NCI-H2196 (cell line): ENCODE measurements at regions not wholly inside any gene's neighbourhood (a gene's known extent, or its start where the extent isn't known, plus 50 kb on each side); places are given as distances from the start of the nearest gene placed in this dataset.
"Not testable (repeated sequence)": the region's sequence is repeated elsewhere in the genome, so short reads cannot be mapped to it uniquely, and the experiment has no call there.

Source experiments
- DNase-seq: peaks from one replicate; lab custom pipeline; 2025; ENCODE audit not compliant: unreplicated experiment; lab: John Stamatoyannopoulos, UW

GRCh38 chr6:86283596-86283995 lies 640.9 kb upstream of the SYNCRIP start:
- not testable (repeated sequence) for DNase-seq

- DNase-seq: no peak
Observed at GRCh38 chr6:86276056-86276455, 633.4 kb upstream of the SYNCRIP start.

- DNase-seq: no peak
Observed at GRCh38 chr6:86273936-86274335, 631.2 kb upstream of the SYNCRIP start.

- no peak for DNase-seq
Observed at GRCh38 chr6:86256615-86257187, 614.0 kb upstream of the SYNCRIP start.

GRCh38 chr6:86255973-86256372 lies 613.3 kb upstream of the SYNCRIP start:
- no peak for DNase-seq

- DNase-seq: no peak
Observed at GRCh38 chr6:86251106-86251505, 608.4 kb upstream of the SYNCRIP start.

- DNase-seq: no peak
Observed at GRCh38 chr6:86217906-86218305, 575.2 kb upstream of the SYNCRIP start.

- no peak for DNase-seq
Observed at GRCh38 chr6:86215323-86215722, 572.6 kb upstream of the SYNCRIP start.

- no peak for DNase-seq
Observed at GRCh38 chr6:86205980-86206379, 563.3 kb upstream of the SYNCRIP start.

- DNase-seq: no peak
Observed at GRCh38 chr6:86203044-86203443, 560.4 kb upstream of the SYNCRIP start.

- no peak for DNase-seq
Observed at GRCh38 chr6:86193821-86194220, 551.1 kb upstream of the SYNCRIP start.

GRCh38 chr6:86192123-86192522 lies 549.4 kb upstream of the SYNCRIP start:
- no peak for DNase-seq

- peak; percentile 2 for DNase-seq
Observed at GRCh38 chr6:86175149-86175548, 532.5 kb upstream of the SYNCRIP start.

- DNase-seq: no peak
Observed at GRCh38 chr6:86154852-86155251, 512.2 kb upstream of the SYNCRIP start.

- DNase-seq: no peak
Observed at GRCh38 chr6:86153521-86153920, 510.8 kb upstream of the SYNCRIP start.

- DNase-seq: no peak
Observed at GRCh38 chr6:86152546-86152945, 509.9 kb upstream of the SYNCRIP start.

- DNase-seq: no peak
Observed at GRCh38 chr6:86148586-86148985, 505.9 kb upstream of the SYNCRIP start.

GRCh38 chr6:86147859-86148258 lies 505.2 kb upstream of the SYNCRIP start:
- no peak for DNase-seq

- no peak for DNase-seq
Observed at GRCh38 chr6:86147311-86147710, 504.6 kb upstream of the SYNCRIP start.

GRCh38 chr6:86146751-86147150 lies 504.1 kb upstream of the SYNCRIP start:
- not testable (repeated sequence) for DNase-seq

GRCh38 chr6:86142326-86142725 lies 499.6 kb upstream of the SYNCRIP start:
- no peak for DNase-seq

GRCh38 chr6:86128130-86128814 lies 485.6 kb upstream of the SYNCRIP start:
- no peak for DNase-seq

- DNase-seq: no peak
Observed at GRCh38 chr6:86122086-86122485, 479.4 kb upstream of the SYNCRIP start.
